H9 (cell line): ENCODE measurements at regions not wholly inside any gene's neighbourhood (a gene's known extent, or its start where the extent isn't known, plus 50 kb on each side); places are given as distances from the start of the nearest gene placed in this dataset.

ENCODE experiments used
- DNase-seq: peaks from one replicate; pipeline ENCODE4 v3.0.0-alpha.2; 2017
- H2AFZ ChIP-seq: one replicate; pipeline ENCODE4 v1.6.1; 2013; ENCODE audit warnings: mild to moderate bottlenecking, low read length, control low read depth, moderate library complexity
- H2AK5ac ChIP-seq: 2 replicates; pipeline ENCODE4 v1.6.1; 2013; ENCODE audit warnings: low read length, control low read depth, mixed read lengths; ENCODE audit not compliant: insufficient read length
- H2BK120ac ChIP-seq: one replicate; pipeline ENCODE4 v1.6.1; 2013; ENCODE audit warnings: low read depth, mild to moderate bottlenecking, low read length, control low read depth, inconsistent platforms; ENCODE audit not compliant: poor library complexity, severe bottlenecking
- H2BK12ac ChIP-seq: 2 replicates; pipeline ENCODE4 v1.6.1; 2013; ENCODE audit warnings: low read length, control low read depth, mixed read lengths, low read depth; ENCODE audit not compliant: insufficient read length
- H2BK15ac ChIP-seq: 2 replicates; pipeline ENCODE4 v1.6.1; 2013; ENCODE audit warnings: low read depth, low read length, control low read depth
- H2BK20ac ChIP-seq: one replicate; pipeline ENCODE4 v1.6.1; 2013; ENCODE audit warnings: low read depth, mild to moderate bottlenecking, low read length, control low read depth, inconsistent platforms; ENCODE audit not compliant: poor library complexity, severe bottlenecking
- H2BK5ac ChIP-seq: 2 replicates; pipeline ENCODE4 v1.6.1; 2013; ENCODE audit warnings: low read length, control low read depth, mixed read lengths; ENCODE audit not compliant: insufficient read length
- H3K14ac ChIP-seq: 2 replicates; pipeline ENCODE4 v1.6.1; 2013; ENCODE audit warnings: low read length, control low read depth; ENCODE audit not compliant: insufficient read depth
- H3K18ac ChIP-seq: 2 replicates; pipeline ENCODE4 v1.6.1; 2013; ENCODE audit warnings: low read depth, mild to moderate bottlenecking, mixed read lengths, low read length, control low read depth; ENCODE audit not compliant: insufficient read length
- H3K23ac ChIP-seq: 2 replicates; pipeline ENCODE4 v1.6.1; 2013; ENCODE audit warnings: low read length, control low read depth, mixed read lengths, low read depth; ENCODE audit not compliant: insufficient read length
- H3K23me2 ChIP-seq: 2 replicates; pipeline ENCODE4 v1.6.1; 2013; ENCODE audit warnings: low read depth, mild to moderate bottlenecking, mixed read lengths, low read length, control low read depth; ENCODE audit not compliant: insufficient read length, poor library complexity, severe bottlenecking
- H3K27ac ChIP-seq: 2 replicates; pipeline ENCODE4 v1.5.1; 2013; ENCODE audit warnings: low read length, control low read depth, mixed read lengths, low read depth; ENCODE audit not compliant: insufficient read length
- H3K27me3 ChIP-seq: 2 replicates; pipeline ENCODE4 v1.6.1; 2013; ENCODE audit warnings: low read length, control low read depth, inconsistent platforms; ENCODE audit not compliant: insufficient read depth
- H3K4ac ChIP-seq: 2 replicates; pipeline ENCODE4 v1.6.1; 2013; ENCODE audit warnings: low read depth, mild to moderate bottlenecking, control low read depth, inconsistent platforms, low read length, moderate library complexity
- H3K4me1 ChIP-seq: 2 replicates; pipeline ENCODE4 v1.6.1; 2013; ENCODE audit warnings: low read length, control low read depth, inconsistent platforms; ENCODE audit not compliant: insufficient read depth
- H3K4me2 ChIP-seq: 2 replicates; pipeline ENCODE4 v1.6.1; 2013; ENCODE audit warnings: low read length, control low read depth, mixed read lengths; ENCODE audit not compliant: insufficient read length, insufficient read depth
- H3K56ac ChIP-seq: 2 replicates; pipeline ENCODE4 v1.6.1; 2013; ENCODE audit warnings: low read depth, mild to moderate bottlenecking, mixed read lengths, low read length, control low read depth; ENCODE audit not compliant: insufficient read length
- H3K79me1 ChIP-seq: 2 replicates; pipeline ENCODE4 v1.6.1; 2013; ENCODE audit warnings: low read depth, mild to moderate bottlenecking, moderate library complexity, low read length, control low read depth, inconsistent platforms; ENCODE audit not compliant: insufficient read depth, poor library complexity, severe bottlenecking
- H3K79me2 ChIP-seq: 2 replicates; pipeline ENCODE4 v1.6.1; 2013; ENCODE audit warnings: low read length, control low read depth, inconsistent platforms; ENCODE audit not compliant: insufficient read depth
- H3K9ac ChIP-seq: 2 replicates; pipeline ENCODE4 v1.6.1; 2013; ENCODE audit warnings: low read length, control low read depth, mixed read lengths; ENCODE audit not compliant: insufficient read length; ENCODE audit errors: extremely low read depth
- H3K9me3 ChIP-seq: one replicate; pipeline ENCODE4 v1.6.1; 2013; ENCODE audit warnings: low read depth, low read length, inconsistent platforms; ENCODE audit not compliant: control insufficient read depth
- H3T11ph ChIP-seq: one replicate; pipeline ENCODE4 v1.6.1; 2013; ENCODE audit warnings: mild to moderate bottlenecking, low read length, control low read depth, inconsistent platforms
- H4K20me1 ChIP-seq: one replicate; pipeline ENCODE4 v1.6.1; 2013; ENCODE audit not compliant: control insufficient read depth, insufficient read length, insufficient read depth
- H4K5ac ChIP-seq: 2 replicates; pipeline ENCODE4 v1.6.1; 2013; ENCODE audit warnings: low read depth, mild to moderate bottlenecking, mixed read lengths, low read length, control low read depth; ENCODE audit not compliant: insufficient read length
- H4K8ac ChIP-seq: replicated peaks from 2 replicates; pipeline ENCODE4 v1.6.1; 2013; ENCODE audit warnings: low read length, control low read depth, mixed read lengths, low read depth; ENCODE audit not compliant: insufficient read length
- H4K91ac ChIP-seq: 2 replicates; pipeline ENCODE4 v1.6.1; 2013; ENCODE audit warnings: low read depth, mild to moderate bottlenecking, moderate library complexity, mixed read lengths, low read length, control low read depth; ENCODE audit not compliant: insufficient read length
- H3K27ac Mint-ChIP-seq, 3 experiments: 2 replicates in 2 of 3; 3 replicates in 1 of 3; pipeline ENCODE4 v1.8.0; 2020 to 2021; ENCODE audit warnings: mixed read lengths in 3 of 3, mild to moderate bottlenecking in 1 of 3, moderate library complexity in 1 of 3
- H3K27me3 Mint-ChIP-seq: 2 replicates; pipeline ENCODE4 v1.8.0; 2021; ENCODE audit warnings: low read depth, mild to moderate bottlenecking, moderate library complexity, mixed read lengths
- H3K36me3 Mint-ChIP-seq, 3 experiments: 2 replicates in 2 of 3; 3 replicates in 1 of 3; pipeline ENCODE4 v1.8.0; 2020 to 2021; ENCODE audit warnings: low read depth in 3 of 3, mixed read lengths in 3 of 3; ENCODE audit not compliant: insufficient read depth in 1 of 3
- H3K4me1 Mint-ChIP-seq, 2 experiments: 2 replicates each; pipeline ENCODE4 v1.8.0; 2020; ENCODE audit warnings: mixed read lengths in 2 of 2
- H3K4me3 Mint-ChIP-seq, 2 experiments: 2 replicates in 1 of 2; 3 replicates in 1 of 2; pipeline ENCODE4 v1.8.0; 2020 to 2021; ENCODE audit warnings: mild to moderate bottlenecking in 2 of 2, mixed read lengths in 2 of 2, moderate library complexity in 1 of 2
- H3K9me3 Mint-ChIP-seq, 2 experiments: 2 replicates in 1 of 2; 3 replicates in 1 of 2; pipeline ENCODE4 v1.8.0; 2020; ENCODE audit warnings: mild to moderate bottlenecking in 2 of 2, mixed read lengths in 2 of 2, moderate library complexity in 1 of 2
- CTCF ChIP-seq: fragments of 200-600 bp; sonication (generic); conservative IDR thresholded peaks from 3 replicates; pipeline ENCODE4 v1.8.0; 2021; ENCODE audit warnings: antibody characterized with exemption, mild to moderate bottlenecking
- WGBS: extraction: QIAGEN DNeasy Blood & Tissue Kit; methylation state at CpG from one replicate; pipeline ENCODE4 v1.1.7; 2013; ENCODE audit warnings: missing lambda C conversion rate, low lambda C conversion rate, mixed read lengths; ENCODE audit not compliant: insufficient read length; ENCODE audit errors: extremely low coverage; 5-methylcytosine and 5-hydroxymethylcytosine counted together

GRCh38 chr14:97709552-97709951 lies 912.4 kb downstream of the VRK1 start:
- Histone ChIP-seq H4K20me1 (no peaks in the 10 kb centered on the region), H3K79me2 (no peaks in the 10 kb centered on the region), H3K4ac (no peak overlapping the region), H4K8ac (no peak overlapping the region), H3K56ac (no peak overlapping the region), H3K9ac (no peak overlapping the region), H3K4me1 (no peaks in the 10 kb centered on the region), H3K27me3 (no peaks in the 10 kb centered on the region), H2BK120ac (no peak overlapping the region), H2BK5ac (no peak overlapping the region), H3K18ac (no peak overlapping the region), H3K27ac (no peak overlapping the region), H4K91ac (no peak overlapping the region), H3K9me3 (no peaks in the 10 kb centered on the region), H3K23me2 (no peaks in the 10 kb centered on the region), H3K79me1 (no peaks in the 10 kb centered on the region), H2BK12ac (no peak overlapping the region), H3T11ph (no peak overlapping the region), H2BK20ac (no peak overlapping the region), H2AK5ac (no peak overlapping the region), H3K23ac (no peak overlapping the region), H3K14ac (no peak overlapping the region), H4K5ac (no peak overlapping the region), H2BK15ac (no peak overlapping the region), H2AFZ (no peak overlapping the region), H3K4me2 (no peak overlapping the region)
- no peaks in the 10 kb centered on the region for H3K9me3 Mint-ChIP-seq
- no peaks in the 10 kb centered on the region for H3K36me3 Mint-ChIP-seq
- WGBS: no CpG with 5 or more reads among the region's 6 CpGs
- peaks cover 17 to 25% of the 10 kb centered on the region in 2 experiments for H3K4me1 Mint-ChIP-seq
- H3K27ac Mint-ChIP-seq: no peak overlapping the region
- H3K4me3 Mint-ChIP-seq: no peak overlapping the region
- no peak for DNase-seq
- no peak for TF ChIP-seq CTCF
- peaks cover 2% of the 10 kb centered on the region for H3K27me3 Mint-ChIP-seq
